RWPE2 (cell line): ENCODE measurements at regions not wholly inside any gene's neighbourhood (a gene's known extent, or its start where the extent isn't known, plus 50 kb on each side); places are given as distances from the start of the nearest gene placed in this dataset.

Experiments used
- ATAC-seq: fragments of 200-7000 bp; cut with Tn5 transposase; 3 replicates; pipeline ENCODE4 v1.9.1; 2021; ENCODE audit warnings: low read depth
- DNase-seq: peaks from one replicate; pipeline ENCODE4 v3.0.0-alpha.2; 2020; ENCODE audit warnings: low spot score
- H3K27ac ChIP-seq: fragments of 450-650 bp; 2 replicates; pipeline ENCODE4 v1.5.1; 2017; ENCODE audit warnings: mild to moderate bottlenecking; ENCODE audit not compliant: poor library complexity, severe bottlenecking
- H3K27me3 ChIP-seq: fragments of 250-450 bp; sonication (Bioruptor Pico); 2 replicates; pipeline ENCODE4 v1.5.1; 2021; ENCODE audit warnings: mild to moderate bottlenecking, moderate library complexity; ENCODE audit not compliant: insufficient read depth, poor library complexity, severe bottlenecking
- H3K36me3 ChIP-seq: fragments of 250-450 bp; sonication (Bioruptor Pico); 2 replicates; pipeline ENCODE4 v1.5.1; 2020; ENCODE audit warnings: low read depth, mild to moderate bottlenecking, moderate library complexity
- H3K4me1 ChIP-seq: fragments of 250-450 bp; sonication (Bioruptor Pico); 2 replicates; pipeline ENCODE4 v1.5.1; 2021; ENCODE audit warnings: mild to moderate bottlenecking, moderate library complexity; ENCODE audit not compliant: insufficient read depth, poor library complexity, severe bottlenecking
- H3K4me3 ChIP-seq: fragments of 250-450 bp; sonication (Bioruptor Pico); 2 replicates; pipeline ENCODE4 v1.5.1; 2021; ENCODE audit warnings: mild to moderate bottlenecking, moderate library complexity; ENCODE audit not compliant: severe bottlenecking
- H3K9me3 ChIP-seq: fragments of 250-450 bp; sonication (Bioruptor Pico); 2 replicates; pipeline ENCODE4 v1.5.1; 2021; ENCODE audit warnings: mild to moderate bottlenecking, moderate library complexity; ENCODE audit not compliant: severe bottlenecking
- CTCF ChIP-seq: fragments of 450-650 bp; IDR thresholded peaks from one replicate; pipeline ENCODE4 v1.5.1; 2017; ENCODE audit warnings: mild to moderate bottlenecking, moderate library complexity; ENCODE audit not compliant: poor library complexity, severe bottlenecking

DNA sequence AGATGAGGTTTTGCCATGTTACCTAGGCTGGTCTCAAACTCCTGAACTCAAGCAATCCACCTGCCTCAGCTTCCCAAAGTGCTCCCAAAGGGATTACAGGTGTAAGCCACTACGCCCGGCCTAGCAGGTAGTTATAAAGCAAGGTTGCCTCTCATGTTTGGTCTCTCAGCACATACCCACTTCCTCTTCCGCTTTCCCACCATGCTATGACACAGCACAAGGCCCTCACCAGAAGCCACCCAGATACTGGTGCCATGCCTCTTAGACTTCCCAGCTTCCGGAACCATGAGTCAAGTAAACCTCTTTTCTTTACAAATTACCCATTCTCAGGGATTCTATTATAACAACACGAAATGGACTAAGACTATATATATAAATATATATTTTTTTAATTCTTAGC lies 143.6 kb downstream of the COPRS start:
- Histone ChIP-seq H3K9me3 (no peaks in the 10 kb centered on the region), H3K4me3 (no peak overlapping the region), H3K36me3 (no peaks in the 10 kb centered on the region), H3K4me1 (no peaks in the 10 kb centered on the region), H3K27me3 (no peaks in the 10 kb centered on the region), H3K27ac (no peak overlapping the region)
- DNase-seq: no peak
- ATAC-seq: no peak
- TF ChIP-seq CTCF: no peak

- Histone ChIP-seq H3K4me1 (no peaks in the 10 kb centered on the region), H3K4me3 (no peak overlapping the region), H3K36me3 (no peaks in the 10 kb centered on the region), H3K27ac (no peak overlapping the region), H3K27me3 (no peaks in the 10 kb centered on the region), H3K9me3 (no peaks in the 10 kb centered on the region)
- ATAC-seq (no peak), DNase-seq (no peak)
- TF ChIP-seq CTCF: no peak
Observed at GRCh38 chr17:31704483-31704882, 154.6 kb downstream of the COPRS start.

GRCh38 chr17:31702041-31702440 lies 157.0 kb downstream of the COPRS start:
- DNase-seq (no peak), ATAC-seq (no peak)
- Histone ChIP-seq H3K36me3 (no peaks in the 10 kb centered on the region), H3K27me3 (no peaks in the 10 kb centered on the region), H3K27ac (no peak overlapping the region), H3K4me3 (no peak overlapping the region), H3K9me3 (no peaks in the 10 kb centered on the region), H3K4me1 (no peaks in the 10 kb centered on the region)
- no peak for TF ChIP-seq CTCF

DNA sequence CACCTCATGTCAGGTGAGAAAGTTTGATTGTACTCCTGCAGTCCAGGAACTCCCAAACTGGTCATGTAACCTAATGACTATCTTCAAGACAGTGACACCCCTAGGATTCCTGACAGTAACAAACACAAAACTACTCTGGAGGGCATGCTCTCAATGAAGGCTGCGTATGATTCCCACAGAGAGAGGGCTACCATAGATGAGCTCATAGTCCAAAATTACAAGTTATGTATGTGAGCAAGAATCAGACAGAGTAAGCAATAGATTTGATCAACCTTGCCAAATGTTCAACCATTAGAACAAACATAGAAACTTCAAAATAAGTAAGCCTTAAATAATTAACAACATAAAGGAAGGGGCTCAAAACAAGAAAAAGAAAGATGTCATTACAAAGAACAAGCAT lies 158.1 kb downstream of the COPRS start:
- Histone ChIP-seq H3K36me3 (no peaks in the 10 kb centered on the region), H3K4me3 (no peak overlapping the region), H3K4me1 (no peaks in the 10 kb centered on the region), H3K27ac (no peak overlapping the region), H3K27me3 (no peaks in the 10 kb centered on the region), H3K9me3 (no peaks in the 10 kb centered on the region)
- TF ChIP-seq CTCF: no peak
- DNase-seq (no peak), ATAC-seq (no peak)

GRCh38 chr17:31699886-31700285 lies 159.2 kb downstream of the COPRS start:
- Histone ChIP-seq H3K36me3 (no peaks in the 10 kb centered on the region), H3K4me1 (no peaks in the 10 kb centered on the region), H3K9me3 (no peaks in the 10 kb centered on the region), H3K4me3 (no peak overlapping the region), H3K27me3 (no peaks in the 10 kb centered on the region), H3K27ac (no peak overlapping the region)
- TF ChIP-seq CTCF: no peak
- ATAC-seq (no peak), DNase-seq (no peak)
